HFFc6 (cell line): ENCODE measurements at regions not wholly inside any gene's neighbourhood (a gene's known extent, or its start where the extent isn't known, plus 50 kb on each side); places are given as distances from the start of the nearest gene placed in this dataset.

Experiments used
- DNase-seq: peaks from one replicate; pipeline ENCODE4 v3.0.0-alpha.2; 2018
- H3K27ac Mint-ChIP-seq: 2 replicates; pipeline ENCODE4 v1.8.0; 2020; ENCODE audit warnings: mild to moderate bottlenecking, mixed read lengths
- H3K27me3 Mint-ChIP-seq: 2 replicates; pipeline ENCODE4 v1.8.0; 2021; ENCODE audit warnings: mild to moderate bottlenecking, moderate library complexity, mixed read lengths; ENCODE audit not compliant: insufficient read depth
- H3K36me3 Mint-ChIP-seq: 2 replicates; pipeline ENCODE4 v1.8.0; 2021; ENCODE audit warnings: low read depth, mixed read lengths
- H3K4me1 Mint-ChIP-seq: 2 replicates; pipeline ENCODE4 v1.8.0; 2020; ENCODE audit warnings: low read depth, mixed read lengths
- H3K4me3 Mint-ChIP-seq: 2 replicates; pipeline ENCODE4 v1.8.0; 2020; ENCODE audit warnings: mild to moderate bottlenecking, moderate library complexity, mixed read lengths
- H3K9me3 Mint-ChIP-seq: 2 replicates; pipeline ENCODE4 v1.8.0; 2020; ENCODE audit warnings: mild to moderate bottlenecking, mixed read lengths
- CTCF ChIP-seq: fragments of 200-600 bp; sonication (generic); IDR thresholded peaks from 2 replicates; pipeline ENCODE4 v1.5.0; 2021; ENCODE audit warnings: antibody characterized with exemption, mild to moderate bottlenecking

- no peaks in the 10 kb centered on the region for H3K27me3 Mint-ChIP-seq
- DNase-seq, result no peak
- peaks cover 6% of the 10 kb centered on the region; the same call in 1 of the 2 replicates for H3K9me3 Mint-ChIP-seq
- no peak for TF ChIP-seq CTCF
- no peak overlapping the region for H3K4me3 Mint-ChIP-seq
- H3K4me1 Mint-ChIP-seq, result no peaks in the 10 kb centered on the region
- H3K36me3 Mint-ChIP-seq, result no peaks in the 10 kb centered on the region
- no peak overlapping the region for H3K27ac Mint-ChIP-seq
Measured at GRCh38 chr5:130528474-130528873, 624.2 kb downstream of the CHSY3 start.

GRCh38 chr5:130526708-130527107 lies 622.4 kb downstream of the CHSY3 start:
- no peaks in the 10 kb centered on the region for H3K36me3 Mint-ChIP-seq
- H3K9me3 Mint-ChIP-seq, result peaks cover 14% of the 10 kb centered on the region
- H3K4me3 Mint-ChIP-seq, result no peak overlapping the region
- TF ChIP-seq CTCF, result no peak
- H3K27me3 Mint-ChIP-seq, result no peaks in the 10 kb centered on the region
- no peaks in the 10 kb centered on the region for H3K4me1 Mint-ChIP-seq
- H3K27ac Mint-ChIP-seq, result no peak overlapping the region
- no peak for DNase-seq

GRCh38 chr5:130520211-130520610 lies 615.9 kb downstream of the CHSY3 start:
- no peaks in the 10 kb centered on the region; the same call in 1 of the 2 replicates for H3K27me3 Mint-ChIP-seq
- no peak overlapping the region for H3K4me3 Mint-ChIP-seq
- peaks cover 50% of the 10 kb centered on the region for H3K9me3 Mint-ChIP-seq
- no peak for DNase-seq
- TF ChIP-seq CTCF, result no peak
- H3K4me1 Mint-ChIP-seq, result no peaks in the 10 kb centered on the region
- H3K36me3 Mint-ChIP-seq, result no peaks in the 10 kb centered on the region
- no peak overlapping the region for H3K27ac Mint-ChIP-seq

GRCh38 chr5:130514984-130515690 lies 610.9 kb downstream of the CHSY3 start:
- no peak overlapping the region for H3K4me3 Mint-ChIP-seq
- H3K4me1 Mint-ChIP-seq, result no peaks in the 10 kb centered on the region
- no peak for TF ChIP-seq CTCF
- no peaks in the 10 kb centered on the region for H3K27me3 Mint-ChIP-seq
- no peak overlapping the region for H3K27ac Mint-ChIP-seq
- peak; percentile 20 for DNase-seq
- H3K9me3 Mint-ChIP-seq, result peaks cover 34% of the 10 kb centered on the region
- H3K36me3 Mint-ChIP-seq, result no peaks in the 10 kb centered on the region

GRCh38 chr5:130502702-130503101 lies 598.4 kb downstream of the CHSY3 start:
- Mint-ChIP-seq H3K27ac (no peak overlapping the region), H3K4me1 (no peaks in the 10 kb centered on the region), H3K27me3 (no peaks in the 10 kb centered on the region), H3K36me3 (no peaks in the 10 kb centered on the region), H3K9me3 (peaks cover 39% of the 10 kb centered on the region), H3K4me3 (no peak overlapping the region)
- no peak for DNase-seq
- no peak for TF ChIP-seq CTCF
